Sigmoid colon (tissue), 6 donors: ENCODE measurements at regions not wholly inside any gene's neighbourhood (a gene's known extent, or its start where the extent isn't known, plus 50 kb on each side); places are given as distances from the start of the nearest gene placed in this dataset.

Source experiments
- DNase-seq: peaks from one replicate; pipeline ENCODE4 v3.0.0-alpha.2; 2019
- H3K27ac ChIP-seq, 4 donors: fragments of 200-600 bp; sonication (generic); one replicate each; pipeline ENCODE4 v1.5.1; 2016 to 2019; ENCODE audit warnings: mild to moderate bottlenecking in 1 of 4
- H3K27me3 ChIP-seq, 3 donors: fragments of 200-600 bp; sonication (generic); one replicate each; pipeline ENCODE4 v1.5.1; 2019; ENCODE audit warnings: mild to moderate bottlenecking in 1 of 3
- H3K36me3 ChIP-seq, 4 donors: fragments of 200-600 bp; sonication (generic); one replicate each; pipeline ENCODE4 v1.5.1; 2016 to 2019
- H3K4me1 ChIP-seq, 4 donors: fragments of 200-600 bp; sonication (generic); one replicate each; pipeline ENCODE4 v1.5.1; 2017 to 2019
- H3K4me3 ChIP-seq, 4 donors: fragments of 200-600 bp; sonication (generic); one replicate each; pipeline ENCODE4 v1.5.1; 2017 to 2019; ENCODE audit warnings: mild to moderate bottlenecking in 2 of 4, moderate library complexity in 1 of 4
- H3K9me3 ChIP-seq, 4 donors: fragments of 200-600 bp in 3 of 4; sonication (generic) in 3 of 4; one replicate each; pipeline versions ENCODE4 v1.5.1 to v1.6.1; 2013 to 2019
- EP300 ChIP-seq, 4 donors: sonication (generic); formaldehyde crosslinking; IDR thresholded peaks; one replicate each; pipeline ENCODE4 v1.6.1; 2017; ENCODE audit warnings: antibody characterized with exemption in 4 of 4
- POLR2A ChIP-seq, 2 donors: fragments of 450-650 bp; IDR thresholded peaks; one replicate each; pipeline ENCODE4 v1.6.1; 2016; ENCODE audit warnings: antibody characterized with exemption in 2 of 2, mild to moderate bottlenecking in 2 of 2, moderate library complexity in 2 of 2
- POLR2AphosphoS5 ChIP-seq, 4 donors: sonication (generic); formaldehyde crosslinking; IDR thresholded peaks; one replicate each; pipeline ENCODE4 v1.6.1; 2017; ENCODE audit warnings: antibody characterized with exemption in 4 of 4
- WGBS, 2 donors: extraction: QIAGEN DNeasy Blood & Tissue Kit; methylation state at CpG; one replicate each; pipeline ENCODE4 v1.1.7; 2013; 5-methylcytosine and 5-hydroxymethylcytosine counted together
- intact Hi-C: fragments of 100-400 bp; cut with DNase I; formaldehyde crosslinking; loops from one replicate; pipeline ENCODE4 v1.15.1; 2023
- TF ChIP-seq, protein P1 (sequence below), 4 experiments: fragments of 450-650 bp in 3 of 4; fragments of 200-600 bp in 1 of 4; IDR thresholded peaks; one replicate each; pipeline ENCODE4 v1.5.1; 2016 to 2019; ENCODE audit warnings: antibody characterized with exemption in 4 of 4, mild to moderate bottlenecking in 3 of 4, moderate library complexity in 2 of 4
- donor health status: healthy with polysubstance abuse.
- donor health status: healthy.

DNA sequence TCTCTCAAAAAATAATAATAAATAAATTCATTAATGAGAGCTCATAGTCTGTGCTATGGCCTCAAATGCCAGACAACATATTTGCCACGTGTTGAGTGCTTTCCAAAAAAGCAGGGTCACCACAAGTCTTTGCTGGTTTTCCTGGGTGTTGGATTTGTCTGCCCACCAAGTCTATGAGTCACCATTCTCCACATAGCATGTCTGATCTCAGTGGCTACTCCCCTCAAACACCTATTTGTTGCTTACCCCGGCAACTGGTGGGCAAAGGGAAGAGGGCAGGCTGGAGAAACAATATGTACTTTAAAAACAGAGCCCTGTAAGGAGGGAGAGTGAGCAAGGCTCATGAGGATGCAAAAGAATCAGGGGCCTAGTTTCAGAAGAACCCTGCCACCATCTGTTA lies 120.0 kb upstream of the ARRDC4 start:
- Histone ChIP-seq H3K4me1 (peaks cover 0 to 12% (median 8%) of the 10 kb centered on the region in 4 donors), H3K27ac (no peak overlapping the region), H3K4me3 (no peak overlapping the region), H3K27me3 (no peaks in the 10 kb centered on the region), H3K36me3 (no peaks in the 10 kb centered on the region), H3K9me3 (no peaks in the 10 kb centered on the region)
- TF ChIP-seq POLR2AphosphoS5 (IDR thresholded peaks at IDR 0.05) (no peak), EP300 (IDR thresholded peaks at IDR 0.05) (no peak), POLR2A (IDR thresholded peaks at IDR 0.05) (no peak)
- TF ChIP-seq, protein P1, sequence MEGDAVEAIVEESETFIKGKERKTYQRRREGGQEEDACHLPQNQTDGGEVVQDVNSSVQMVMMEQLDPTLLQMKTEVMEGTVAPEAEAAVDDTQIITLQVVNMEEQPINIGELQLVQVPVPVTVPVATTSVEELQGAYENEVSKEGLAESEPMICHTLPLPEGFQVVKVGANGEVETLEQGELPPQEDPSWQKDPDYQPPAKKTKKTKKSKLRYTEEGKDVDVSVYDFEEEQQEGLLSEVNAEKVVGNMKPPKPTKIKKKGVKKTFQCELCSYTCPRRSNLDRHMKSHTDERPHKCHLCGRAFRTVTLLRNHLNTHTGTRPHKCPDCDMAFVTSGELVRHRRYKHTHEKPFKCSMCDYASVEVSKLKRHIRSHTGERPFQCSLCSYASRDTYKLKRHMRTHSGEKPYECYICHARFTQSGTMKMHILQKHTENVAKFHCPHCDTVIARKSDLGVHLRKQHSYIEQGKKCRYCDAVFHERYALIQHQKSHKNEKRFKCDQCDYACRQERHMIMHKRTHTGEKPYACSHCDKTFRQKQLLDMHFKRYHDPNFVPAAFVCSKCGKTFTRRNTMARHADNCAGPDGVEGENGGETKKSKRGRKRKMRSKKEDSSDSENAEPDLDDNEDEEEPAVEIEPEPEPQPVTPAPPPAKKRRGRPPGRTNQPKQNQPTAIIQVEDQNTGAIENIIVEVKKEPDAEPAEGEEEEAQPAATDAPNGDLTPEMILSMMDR (IDR thresholded peaks at IDR 0.05) = no peak
- intact Hi-C loops = no loop called here
- no peak for DNase-seq
- WGBS, 2 donors = 76 to 84% methylated on average over 2 of the region's 2 CpGs

DNA sequence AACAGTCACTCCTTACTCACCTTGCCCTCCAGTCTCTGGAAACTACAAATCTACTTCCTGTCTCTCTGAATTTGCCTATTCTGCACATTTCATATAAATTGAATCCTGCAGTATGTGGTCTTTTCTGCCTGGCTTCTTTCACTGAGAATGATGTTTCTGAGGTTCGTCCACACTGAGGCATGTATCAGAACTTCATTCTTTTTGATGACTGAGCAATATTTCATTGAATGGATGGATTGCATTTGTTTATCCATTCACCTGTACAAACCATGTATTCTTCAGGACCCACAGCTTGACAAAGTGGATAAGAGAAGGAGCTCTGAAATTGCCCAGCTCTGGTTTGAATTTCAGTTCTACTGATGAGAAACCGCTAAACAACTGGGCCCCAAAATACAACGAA lies 118.9 kb upstream of the ARRDC4 start:
- peaks cover 0 to 12% (median 8%) of the 10 kb centered on the region in 4 donors for H3K4me1 ChIP-seq
- H3K27ac ChIP-seq = no peak overlapping the region
- H3K36me3 ChIP-seq = no peaks in the 10 kb centered on the region
- no peak overlapping the region for H3K4me3 ChIP-seq
- WGBS, 2 donors = 92 to 93% methylated on average over 3 of the region's 3 CpGs
- DNase-seq = no peak
- H3K27me3 ChIP-seq = no peaks in the 10 kb centered on the region
- H3K9me3 ChIP-seq = no peaks in the 10 kb centered on the region
- TF ChIP-seq EP300 (IDR thresholded peaks at IDR 0.05) (no peak), POLR2AphosphoS5 (IDR thresholded peaks at IDR 0.05) (no peak), POLR2A (IDR thresholded peaks at IDR 0.05) (no peak)
- TF ChIP-seq, protein P1 (IDR thresholded peaks at IDR 0.05) = no peak
- intact Hi-C loops = no loop called here

DNA sequence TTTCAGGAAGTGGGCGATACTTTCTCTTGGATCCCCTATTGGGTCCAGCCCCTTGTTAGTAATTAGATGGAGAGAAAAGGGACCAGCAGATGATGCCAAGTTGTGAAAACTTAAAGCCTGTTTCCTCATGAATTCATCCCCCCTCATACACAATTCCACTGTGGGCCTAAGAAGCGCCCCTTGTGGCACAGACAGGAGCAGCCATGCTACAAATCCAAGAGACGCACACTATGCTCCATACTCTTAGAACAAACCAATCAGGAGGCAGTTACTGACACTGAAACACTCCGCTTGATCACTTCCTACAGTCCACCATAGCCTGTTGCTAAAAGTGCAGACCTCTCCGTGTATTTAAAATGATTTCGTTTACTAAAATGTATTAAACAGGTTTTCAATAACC lies 111.3 kb upstream of the ARRDC4 start:
- Histone ChIP-seq H3K9me3 (no peaks in the 10 kb centered on the region), H3K27ac (no peak overlapping the region), H3K36me3 (no peaks in the 10 kb centered on the region), H3K4me3 (no peak overlapping the region), H3K4me1 (peaks cover 0 to 4% (median 0%) of the 10 kb centered on the region in 4 donors), H3K27me3 (no peaks in the 10 kb centered on the region)
- WGBS, 2 donors = 86 to 91% methylated on average over 6 of the region's 6 CpGs
- DNase-seq = no peak
- TF ChIP-seq EP300 (IDR thresholded peaks at IDR 0.05) (no peak), POLR2A (IDR thresholded peaks at IDR 0.05) (no peak), POLR2AphosphoS5 (IDR thresholded peaks at IDR 0.05) (no peak)
- TF ChIP-seq, protein P1 (IDR thresholded peaks at IDR 0.05) = no peak
- intact Hi-C loops = no loop called here

DNA sequence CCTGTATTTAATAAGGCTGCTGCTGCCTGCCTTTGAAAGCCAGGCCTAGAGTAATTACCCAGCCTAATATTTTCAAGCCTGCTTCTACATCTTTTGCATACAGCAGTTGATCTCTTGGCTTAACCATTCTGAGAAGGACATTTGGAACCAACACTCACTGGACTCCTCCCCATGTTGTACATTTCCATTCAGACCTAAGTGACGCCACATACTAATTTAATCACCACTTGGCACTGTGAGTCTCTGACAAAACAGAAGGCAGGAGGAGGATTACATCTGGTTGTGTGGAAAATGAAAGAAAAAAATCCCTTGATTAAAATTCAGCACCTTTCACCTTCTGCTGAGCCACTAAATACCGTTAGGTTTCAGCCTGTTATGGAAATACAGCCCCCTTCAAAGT lies 102.2 kb upstream of the ARRDC4 start:
- Histone ChIP-seq H3K4me1 (peaks cover 0 to 6% (median 0%) of the 10 kb centered on the region in 4 donors), H3K27me3 (no peaks in the 10 kb centered on the region), H3K9me3 (peaks cover 0 to 3% (median 0%) of the 10 kb centered on the region in 4 donors), H3K4me3 (no peak overlapping the region), H3K36me3 (no peaks in the 10 kb centered on the region), H3K27ac (peak overlapping the region in 1 of 4 donors; percentile 10)
- intact Hi-C loops = no loop called here
- 78 to 80% methylated on average over 2 of the region's 2 CpGs for WGBS, 2 donors
- no peak for DNase-seq
- TF ChIP-seq POLR2A (IDR thresholded peaks at IDR 0.05) = no peak
- no peak for TF ChIP-seq POLR2AphosphoS5 (IDR thresholded peaks at IDR 0.05)
- TF ChIP-seq, protein P1 (IDR thresholded peaks at IDR 0.05) = no peak
- TF ChIP-seq EP300 (IDR thresholded peaks at IDR 0.05) = no peak
